NCI-H510A treated with DMSO at 0.1 percent for 48 hours (cell line): ENCODE measurements at regions not wholly inside any gene's neighbourhood (a gene's known extent, or its start where the extent isn't known, plus 50 kb on each side); places are given as distances from the start of the nearest gene placed in this dataset.
"Not testable (repeated sequence)": the region's sequence is repeated elsewhere in the genome, so short reads cannot be mapped to it uniquely, and the experiment has no call there.

Experiments used
- DNase-seq: peaks from one replicate; lab custom pipeline; 2025; lab: John Stamatoyannopoulos, UW

DNA sequence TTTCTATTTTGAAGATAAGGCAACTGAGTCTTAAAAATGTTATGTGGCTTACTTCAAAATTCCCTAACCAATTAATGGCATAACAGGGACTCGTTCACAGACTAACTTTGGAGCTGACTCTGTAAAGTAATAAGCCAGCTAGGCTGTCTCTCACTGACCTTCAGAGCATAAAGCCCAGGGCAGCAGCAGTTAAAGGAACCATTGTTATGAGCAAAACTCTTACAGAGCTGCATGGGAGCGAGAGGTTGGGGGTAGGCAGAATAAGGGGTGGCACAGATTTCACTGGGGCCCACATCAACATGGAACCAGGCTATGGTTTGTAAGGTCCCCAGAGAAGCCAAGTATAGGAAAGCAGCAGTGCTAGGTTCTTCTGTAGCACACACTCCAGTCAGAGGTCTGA, 637.8 kb downstream of the RFPL4B start:
- DNase-seq, result no peak

DNA sequence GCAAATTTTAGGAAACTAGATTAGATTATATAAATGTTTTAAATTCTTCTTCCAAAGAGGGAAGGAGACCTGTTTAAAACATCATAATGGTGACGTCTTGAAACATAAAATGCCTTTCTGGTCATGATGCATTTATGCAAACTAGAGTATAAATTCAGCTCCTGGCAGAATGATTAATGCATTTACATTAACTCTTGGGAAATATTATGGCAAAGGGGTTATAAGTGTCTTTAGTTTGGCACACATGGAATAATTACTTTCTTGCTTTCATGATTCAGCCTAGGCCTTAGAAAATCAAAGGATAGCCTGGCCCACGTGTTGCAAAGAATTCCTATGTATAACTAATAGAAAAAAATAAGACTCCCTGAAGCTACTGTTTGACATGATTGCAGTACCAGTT, 639.2 kb downstream of the RFPL4B start:
- no peak for DNase-seq

DNA sequence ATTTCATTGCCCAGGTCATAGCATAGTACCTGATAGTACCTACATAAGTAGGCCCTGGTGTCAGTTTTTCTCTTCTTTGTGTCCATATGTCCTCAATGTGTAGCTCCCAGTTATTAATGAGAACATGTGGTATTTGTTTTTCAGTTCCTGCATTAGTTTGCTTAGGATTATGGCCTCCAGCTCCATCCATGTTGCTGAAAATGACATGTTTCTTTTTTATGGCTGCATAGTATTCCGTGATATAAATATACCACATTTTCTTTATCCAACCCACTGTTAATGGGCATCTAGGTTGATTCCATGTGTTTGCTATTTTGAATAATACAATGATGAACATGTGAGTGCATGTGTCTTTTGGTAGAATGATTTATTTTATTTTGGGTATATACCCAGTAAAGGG, 641.6 kb downstream of the RFPL4B start:
- no peak for DNase-seq

DNA sequence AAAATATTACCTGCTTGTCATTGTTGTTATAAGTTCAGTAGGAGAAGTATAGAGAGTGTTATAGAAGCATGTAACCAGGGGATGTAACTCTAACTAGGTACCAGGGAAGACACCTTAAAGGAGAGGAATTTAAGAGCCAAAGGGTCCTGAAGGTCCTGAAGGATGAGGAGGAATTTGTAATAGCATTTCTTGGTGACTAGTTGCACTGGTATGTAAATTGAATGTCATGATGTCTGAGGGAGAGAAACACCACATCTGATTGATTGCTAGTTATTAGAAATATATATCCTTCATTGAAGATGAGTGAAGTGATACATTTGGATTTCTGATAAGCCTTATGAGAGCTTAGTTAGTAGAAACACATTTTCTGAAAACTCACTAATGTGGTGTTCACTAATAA, 643.8 kb downstream of the RFPL4B start:
- no peak for DNase-seq

DNA sequence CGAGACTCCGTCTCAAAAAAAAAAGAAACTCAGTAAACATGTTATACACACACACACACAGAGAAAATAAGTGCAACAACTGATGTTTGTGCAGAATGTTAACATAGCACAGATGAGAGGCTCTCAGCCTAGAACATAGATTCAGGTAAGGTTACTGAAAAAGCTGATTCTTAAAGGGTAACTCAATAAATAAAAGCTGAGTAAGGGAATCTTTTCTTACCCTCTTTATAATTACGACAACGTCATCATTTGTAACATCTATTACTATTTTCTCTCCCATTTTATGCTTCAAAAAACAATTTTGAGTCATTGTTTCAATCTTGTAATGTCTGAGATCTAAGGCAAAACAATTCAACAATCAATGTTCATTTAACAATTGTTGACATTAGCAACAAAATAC, 644.8 kb downstream of the RFPL4B start:
- DNase-seq, result no peak

DNA sequence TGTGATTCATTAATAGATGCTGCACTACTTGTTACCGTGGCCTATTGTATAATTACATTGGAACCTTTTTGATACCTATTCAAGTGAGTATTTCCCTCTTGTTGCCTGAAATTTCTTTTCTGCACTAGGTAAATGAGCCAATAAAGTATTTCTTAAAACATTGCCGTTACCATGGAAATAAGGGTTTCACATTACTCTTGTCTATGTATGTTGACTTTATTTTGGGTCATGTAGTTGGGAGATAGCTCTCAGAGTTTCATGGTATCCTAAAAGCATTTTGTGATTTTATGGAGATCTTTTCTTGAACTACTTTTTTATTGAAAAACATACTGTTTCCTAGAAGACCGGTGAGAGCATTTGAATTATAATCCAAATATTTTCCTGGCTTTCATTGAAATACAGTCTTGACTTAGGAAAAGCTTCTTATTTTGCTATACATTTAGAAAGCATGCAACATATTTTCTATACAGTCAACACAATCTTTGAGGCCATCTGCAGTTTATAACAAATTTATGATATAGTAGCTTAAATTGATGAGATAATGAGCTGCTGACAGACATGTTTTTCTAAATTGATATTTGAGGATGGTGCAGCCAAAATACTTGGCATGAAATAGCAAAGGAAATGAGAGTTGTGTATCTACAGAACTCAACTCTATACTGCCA, 650.4 kb downstream of the RFPL4B start:
- DNase-seq, result no peak

DNA sequence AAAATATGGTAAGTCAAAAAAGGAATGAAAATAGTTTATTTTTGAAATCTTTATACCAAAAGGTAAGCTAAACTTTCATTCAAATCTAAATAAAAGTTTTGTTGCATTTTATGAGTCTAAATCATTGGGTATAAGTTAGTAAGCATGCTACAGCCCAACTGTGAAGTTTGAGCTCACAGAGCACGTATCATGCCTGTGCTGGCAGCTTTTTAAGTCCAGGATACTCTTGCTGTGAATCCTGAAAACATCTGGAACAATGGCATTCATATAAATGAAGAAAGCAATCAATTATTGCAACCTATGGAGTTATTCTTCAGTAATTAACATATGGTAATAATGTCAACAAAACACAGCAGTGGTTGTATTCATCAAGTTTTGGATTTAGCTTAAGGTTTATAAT, 656.9 kb downstream of the RFPL4B start:
- DNase-seq, result no peak

DNA sequence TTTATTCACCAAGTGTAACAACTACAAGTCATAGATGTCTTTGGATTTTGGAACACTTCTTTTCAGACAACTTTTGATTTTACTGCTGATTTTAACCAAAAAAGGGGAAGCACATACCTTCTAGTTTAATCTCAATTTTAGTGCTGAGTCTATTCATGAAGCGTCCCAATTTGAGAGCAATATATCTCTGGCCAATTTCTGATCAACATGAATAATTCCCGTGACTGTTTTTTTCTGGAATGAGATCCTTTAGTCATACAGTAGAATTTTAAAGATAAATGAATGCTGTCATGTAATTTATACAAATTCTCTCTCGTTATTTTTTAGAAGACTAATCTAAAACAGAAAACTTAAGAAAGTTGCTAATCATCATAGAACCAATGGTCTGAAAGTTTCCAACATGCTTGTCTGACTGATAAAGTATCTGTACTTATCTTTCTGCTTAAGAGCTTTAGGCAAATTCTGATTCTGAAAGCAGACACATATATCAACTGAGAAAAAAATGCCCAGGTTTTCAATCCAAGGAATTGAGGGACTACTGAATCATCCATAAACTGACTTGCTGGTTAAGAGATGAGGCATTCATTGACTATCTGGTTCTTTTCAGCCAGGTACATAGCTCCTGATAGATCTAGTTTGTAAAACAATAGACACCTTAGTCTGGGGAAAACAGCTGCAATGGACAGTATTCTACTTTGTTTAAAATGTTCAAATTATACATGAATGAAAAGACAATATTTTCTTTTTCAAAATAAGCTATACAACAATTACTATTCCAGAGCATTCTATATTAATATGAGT, 657.5 kb downstream of the RFPL4B start:
- DNase-seq, result no peak

DNA sequence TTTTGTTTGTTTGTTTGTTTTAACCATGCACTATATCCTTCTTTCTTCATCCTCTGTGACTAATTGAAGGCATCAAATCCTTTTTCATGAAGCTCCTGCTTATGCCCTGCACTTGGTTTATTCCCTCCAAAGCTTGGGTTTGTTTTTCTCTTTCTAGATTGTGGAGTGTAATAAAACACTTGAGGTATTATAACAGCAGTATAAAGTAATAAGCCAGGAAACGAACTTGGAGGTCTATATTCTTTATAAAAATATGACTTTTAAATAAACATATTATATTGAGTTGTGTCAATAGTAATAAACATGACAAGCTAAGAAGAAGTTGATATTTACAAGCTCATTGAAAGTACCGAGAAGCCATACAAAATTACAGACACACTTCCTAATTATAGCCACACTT, 659.4 kb downstream of the RFPL4B start:
- DNase-seq, result no peak

DNA sequence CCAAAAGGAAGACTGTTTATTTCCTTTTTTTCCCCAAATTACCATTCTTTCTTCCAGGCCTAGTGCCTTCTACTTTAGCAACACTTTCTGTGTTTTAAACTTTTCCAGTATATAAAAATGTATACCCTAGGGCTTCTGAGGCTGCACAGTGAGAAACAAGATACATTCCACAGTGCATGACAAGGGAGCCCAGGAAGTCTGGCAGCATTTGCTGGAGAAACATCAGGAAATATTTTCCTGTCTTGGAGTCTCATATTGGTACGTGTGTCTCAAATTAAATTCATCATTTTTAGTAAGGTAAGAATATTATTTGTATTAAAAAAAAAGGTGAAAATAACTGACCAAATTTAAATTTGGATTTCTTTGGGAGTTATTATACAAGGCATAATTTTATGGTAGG, 662.6 kb downstream of the RFPL4B start:
- DNase-seq, result no peak

DNA sequence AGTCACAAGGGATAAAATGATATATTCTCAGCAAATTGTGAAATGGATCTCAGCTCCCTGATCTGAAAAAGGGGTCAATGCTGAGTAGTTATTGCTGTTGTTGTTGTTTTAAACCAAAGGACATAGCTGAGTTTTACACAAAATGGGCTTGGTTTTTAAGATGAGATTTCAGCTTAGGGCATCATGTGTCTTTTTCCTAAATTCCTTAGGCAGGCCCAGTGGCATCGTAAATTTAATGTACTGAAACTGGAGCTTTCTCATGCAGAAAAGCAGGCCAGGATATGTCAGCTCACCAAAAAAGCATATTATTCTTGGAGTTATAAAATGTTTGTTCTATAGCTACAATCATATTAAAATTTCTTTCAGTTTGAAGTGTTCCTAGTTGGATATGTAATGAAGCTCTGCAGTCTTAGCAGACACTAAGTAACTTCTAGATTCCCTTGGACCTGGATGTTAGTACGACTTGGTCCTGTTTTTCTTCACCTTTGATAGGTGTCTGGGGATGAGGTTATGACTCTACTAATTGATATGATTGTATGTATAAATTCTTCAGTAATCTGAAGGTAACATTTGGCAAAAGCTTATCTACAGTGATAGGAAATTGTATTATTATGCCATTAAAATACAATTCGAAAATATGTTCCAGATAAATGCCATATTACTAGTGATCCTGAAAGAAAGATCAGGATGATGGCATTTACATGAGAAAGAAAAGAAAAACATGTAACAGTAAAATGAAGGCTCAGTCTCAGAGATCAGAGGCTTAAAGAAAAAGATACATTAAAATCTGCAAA, 663.3 kb downstream of the RFPL4B start:
- no peak for DNase-seq

DNA sequence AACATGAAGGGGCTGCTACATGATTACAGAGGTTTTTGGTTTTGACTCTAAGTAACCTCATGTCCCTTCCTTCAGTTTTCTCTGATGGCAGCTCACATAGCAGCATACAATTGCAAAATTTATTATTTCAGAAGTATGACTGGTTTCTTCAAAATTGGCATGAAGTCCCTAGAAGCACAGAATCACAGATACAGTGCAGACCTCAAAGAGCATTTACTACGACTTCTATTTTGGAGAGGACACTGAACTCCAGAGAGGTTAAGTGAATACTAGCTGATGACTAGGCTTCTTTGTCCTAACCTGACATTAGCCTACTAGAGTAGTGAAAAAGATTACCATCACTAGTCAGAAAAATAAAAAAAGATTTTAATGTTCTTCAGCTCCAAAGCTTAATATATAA, 664.3 kb downstream of the RFPL4B start:
- DNase-seq, result no peak

DNA sequence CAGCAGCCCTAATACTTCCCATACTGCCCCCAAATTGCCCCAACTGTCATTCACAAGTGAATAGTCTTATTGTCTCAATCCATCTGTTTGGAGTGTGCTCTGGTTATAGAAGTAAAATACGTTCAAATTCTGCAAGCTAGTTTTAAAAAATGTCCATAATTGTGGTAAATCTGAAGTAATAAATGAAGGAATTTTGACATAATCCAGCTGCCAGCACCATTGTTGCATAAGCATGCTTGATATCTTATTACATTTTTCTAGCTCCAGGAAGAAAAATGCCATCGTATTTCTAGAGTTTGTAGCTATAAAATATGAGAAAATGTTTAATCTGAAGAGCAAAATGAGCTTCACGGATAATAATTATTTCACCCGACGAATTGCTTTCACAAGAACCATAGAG, 664.7 kb downstream of the RFPL4B start:
- no peak for DNase-seq

DNA sequence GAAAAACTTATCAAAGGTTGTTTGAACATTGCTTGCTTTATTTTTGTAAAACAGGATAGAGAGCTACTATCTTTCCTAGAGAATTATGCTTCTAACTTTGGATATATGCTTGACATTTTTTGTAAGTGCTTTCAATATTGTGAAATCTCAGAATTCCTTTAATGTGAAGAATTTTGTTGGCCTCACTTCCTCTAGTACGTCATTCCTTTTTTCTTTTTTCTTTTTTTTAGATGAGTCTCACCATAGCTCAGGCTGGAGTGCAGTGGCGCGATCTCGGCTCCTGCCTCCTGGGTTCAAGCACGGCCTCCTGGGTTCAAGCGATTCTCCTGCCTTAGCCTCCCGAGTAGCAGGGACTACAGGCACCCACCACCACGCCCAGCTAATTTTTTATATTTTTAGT, 668.1 kb downstream of the RFPL4B start:
- no peak for DNase-seq

DNA sequence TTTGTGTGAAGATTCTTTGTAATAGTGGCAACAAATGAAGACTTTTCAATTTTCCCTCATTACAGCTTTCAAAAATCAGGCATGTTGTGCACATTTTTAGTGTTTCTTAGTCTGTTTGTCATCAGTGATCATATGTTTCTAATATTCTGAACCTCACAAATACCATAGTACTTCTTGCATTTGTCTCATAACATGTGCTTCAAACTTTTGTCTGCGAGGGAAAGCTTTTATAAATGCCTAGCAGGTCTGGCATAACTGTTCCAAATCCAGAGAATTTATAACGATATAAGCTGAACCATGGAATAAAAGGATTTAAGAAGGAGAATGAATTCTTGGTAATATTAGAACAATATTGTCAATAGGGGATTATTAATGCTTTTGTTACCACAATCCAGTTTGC, 670.2 kb downstream of the RFPL4B start:
- no peak for DNase-seq

DNA sequence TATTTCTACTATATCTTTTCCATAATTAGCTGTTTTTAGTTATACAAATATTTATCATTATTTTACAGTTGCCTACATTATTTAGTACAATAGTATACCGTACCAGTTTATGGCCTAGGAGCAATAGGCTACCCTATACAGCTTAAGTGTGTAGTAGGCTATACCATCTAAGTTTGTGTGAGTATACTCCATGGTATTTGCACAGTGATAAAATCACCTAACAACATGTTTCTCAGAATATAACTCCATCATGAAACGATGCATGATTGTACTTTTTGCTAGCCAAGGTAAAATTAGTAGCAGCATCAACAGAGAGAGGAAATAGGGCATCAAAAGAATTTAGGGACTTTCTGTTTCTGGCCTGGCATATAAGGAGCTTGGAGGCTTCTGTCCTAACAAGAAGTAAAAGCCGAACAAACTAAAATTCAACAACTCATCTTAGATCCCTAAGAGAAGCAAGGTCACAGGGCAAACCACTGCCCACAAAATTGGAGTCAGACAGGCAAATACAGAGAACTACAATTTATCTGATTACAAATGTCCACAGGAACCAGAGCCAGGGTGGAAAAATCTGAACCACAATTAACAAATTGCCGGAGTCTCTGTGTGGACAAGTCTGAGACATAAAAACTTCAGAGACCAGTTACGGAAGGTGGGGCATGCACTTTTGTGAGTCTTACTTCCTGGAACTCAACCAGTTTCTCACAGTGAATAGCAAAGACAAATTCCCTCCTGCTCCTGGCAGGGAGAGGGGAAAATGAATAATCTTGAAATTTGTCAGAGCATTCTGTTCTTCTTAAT, 671.4 kb downstream of the RFPL4B start:
- DNase-seq, result no peak

DNA sequence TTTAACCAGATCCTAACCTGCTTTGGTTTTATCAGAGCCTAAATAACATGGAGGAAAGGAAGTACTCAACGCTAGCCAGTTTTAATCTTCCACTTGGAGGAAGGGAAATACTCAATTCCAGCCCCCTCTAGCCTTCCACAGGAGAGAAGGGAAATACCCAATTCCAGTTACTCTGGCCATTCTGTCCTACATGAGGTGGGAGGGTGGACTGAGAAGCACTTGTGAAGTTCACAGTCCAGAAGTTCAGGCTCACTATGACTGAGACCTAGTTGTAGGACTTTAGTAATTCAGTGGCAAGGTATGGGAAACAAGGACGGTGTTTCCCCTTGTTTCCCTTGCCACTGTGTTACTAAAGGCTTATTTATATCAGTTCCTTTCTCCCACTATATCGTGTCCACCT, 672.0 kb downstream of the RFPL4B start:
- no peak for DNase-seq

DNA sequence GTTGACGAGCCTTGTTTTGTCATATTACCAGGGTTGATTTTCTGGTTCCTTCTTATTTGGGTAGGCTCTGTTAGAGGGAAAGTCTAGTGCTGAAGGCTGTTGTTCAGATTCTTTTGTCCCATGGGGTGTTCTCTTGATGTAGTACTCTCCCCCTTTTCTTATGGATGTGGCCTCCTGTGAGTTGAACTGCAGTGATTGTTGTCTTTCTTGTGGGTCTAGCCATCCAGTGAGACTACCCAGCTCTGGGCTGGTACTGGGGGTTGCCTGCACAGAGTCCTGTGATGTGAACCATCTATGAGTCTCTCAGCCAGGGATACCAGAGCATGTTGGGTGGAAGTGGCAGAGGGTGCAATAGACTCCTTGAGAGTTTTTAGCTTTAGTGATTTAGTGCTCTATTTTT, 680.6 kb downstream of the RFPL4B start:
- no peak for DNase-seq

DNA sequence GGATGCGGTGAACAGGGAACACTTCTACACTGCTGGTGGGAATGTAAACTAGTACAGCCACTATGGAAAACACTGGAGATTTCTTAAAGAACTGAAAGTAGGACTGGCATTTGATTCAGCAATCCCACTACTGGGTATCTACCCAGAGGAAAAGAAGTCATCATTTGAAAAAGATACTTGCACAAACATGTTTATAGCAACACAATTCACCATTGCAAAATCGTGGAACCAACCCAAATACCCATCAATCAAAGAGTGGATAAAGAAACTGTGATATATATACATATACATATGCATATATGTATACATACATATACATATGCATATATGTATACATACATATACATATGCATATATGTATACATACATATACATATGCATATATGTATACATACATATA, 682.0 kb downstream of the RFPL4B start:
- DNase-seq, result not testable (repeated sequence)

DNA sequence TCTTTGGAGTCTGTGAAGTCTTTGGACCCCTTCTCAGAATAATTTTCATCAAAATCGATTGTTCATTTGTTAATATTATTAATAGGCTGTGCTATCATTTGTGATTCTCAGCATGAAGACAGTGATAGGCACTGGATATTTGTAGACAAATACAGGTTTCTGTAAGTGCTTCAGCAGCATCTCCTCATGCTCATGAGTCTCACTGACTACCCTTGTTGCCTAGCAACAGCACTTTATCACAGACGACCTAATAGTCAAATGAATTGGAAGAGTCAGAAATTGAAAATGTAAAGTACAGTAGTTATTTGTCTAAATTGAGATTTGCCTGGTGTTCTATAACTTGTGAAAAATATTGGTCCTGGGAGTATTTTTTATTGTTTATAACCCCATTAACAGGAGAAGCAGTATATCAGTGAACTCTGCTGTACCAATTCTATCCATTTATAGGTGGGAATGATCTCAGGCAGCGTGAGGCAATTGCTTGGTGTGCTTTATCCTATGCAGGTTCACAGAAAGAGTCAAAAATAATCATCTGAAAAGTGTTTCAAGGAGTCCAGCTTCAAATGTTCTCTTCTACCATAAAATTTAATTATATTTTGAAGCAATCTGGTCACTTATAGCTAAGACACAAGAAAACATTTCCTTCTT, 684.6 kb downstream of the RFPL4B start:
- no peak for DNase-seq

DNA sequence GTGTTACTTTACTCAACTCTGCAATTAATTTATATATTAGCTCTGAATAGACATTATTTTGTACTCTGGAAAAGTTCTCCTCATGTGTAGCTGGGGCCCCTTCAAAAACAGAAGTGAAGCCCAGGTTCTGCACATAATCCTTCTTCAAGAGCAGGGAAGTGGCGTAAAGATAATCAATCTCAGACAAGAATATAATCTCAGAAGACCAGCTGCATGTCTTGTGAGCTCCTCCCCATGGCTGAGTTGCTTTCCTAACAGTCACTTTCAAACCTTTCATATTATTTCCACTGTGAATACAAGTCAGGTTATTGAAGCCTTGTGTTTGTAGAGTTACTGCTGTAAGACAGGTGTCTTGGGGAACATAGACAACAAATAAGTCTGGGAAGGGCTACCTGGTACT, 691.9 kb downstream of the RFPL4B start:
- no peak for DNase-seq

DNA sequence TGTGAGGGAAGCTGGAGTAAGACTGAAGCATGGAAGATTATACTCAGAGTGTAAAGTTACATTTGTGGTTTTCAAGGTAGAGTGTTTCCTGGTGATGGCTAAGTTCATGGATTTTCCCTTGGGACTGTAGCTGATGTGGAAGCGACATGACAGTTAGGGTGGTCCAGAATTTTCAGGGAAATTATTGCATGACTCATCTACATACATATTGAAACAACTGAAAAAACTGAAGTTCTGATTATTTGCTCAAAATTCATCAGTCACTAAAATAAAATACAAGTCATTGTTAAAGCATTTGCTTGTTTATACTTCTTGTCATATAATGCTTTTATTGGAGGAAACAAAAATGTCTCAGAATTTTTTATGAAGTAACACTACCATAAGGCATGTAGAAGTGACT, 700.0 kb downstream of the RFPL4B start:
- no peak for DNase-seq
